H9 (cell line): ENCODE measurements at regions not wholly inside any gene's neighbourhood (a gene's known extent, or its start where the extent isn't known, plus 50 kb on each side); places are given as distances from the start of the nearest gene placed in this dataset.

Experiments used
- DNase-seq: peaks from one replicate; pipeline ENCODE4 v3.0.0-alpha.2; 2017
- H2AFZ ChIP-seq: one replicate; pipeline ENCODE4 v1.6.1; 2013; ENCODE audit warnings: mild to moderate bottlenecking, low read length, control low read depth, moderate library complexity
- H2AK5ac ChIP-seq: 2 replicates; pipeline ENCODE4 v1.6.1; 2013; ENCODE audit warnings: low read length, control low read depth, mixed read lengths; ENCODE audit not compliant: insufficient read length
- H2BK120ac ChIP-seq: one replicate; pipeline ENCODE4 v1.6.1; 2013; ENCODE audit warnings: low read depth, mild to moderate bottlenecking, low read length, control low read depth, inconsistent platforms; ENCODE audit not compliant: poor library complexity, severe bottlenecking
- H2BK12ac ChIP-seq: 2 replicates; pipeline ENCODE4 v1.6.1; 2013; ENCODE audit warnings: low read length, control low read depth, mixed read lengths, low read depth; ENCODE audit not compliant: insufficient read length
- H2BK15ac ChIP-seq: 2 replicates; pipeline ENCODE4 v1.6.1; 2013; ENCODE audit warnings: low read depth, low read length, control low read depth
- H2BK20ac ChIP-seq: one replicate; pipeline ENCODE4 v1.6.1; 2013; ENCODE audit warnings: low read depth, mild to moderate bottlenecking, low read length, control low read depth, inconsistent platforms; ENCODE audit not compliant: poor library complexity, severe bottlenecking
- H2BK5ac ChIP-seq: 2 replicates; pipeline ENCODE4 v1.6.1; 2013; ENCODE audit warnings: low read length, control low read depth, mixed read lengths; ENCODE audit not compliant: insufficient read length
- H3K14ac ChIP-seq: 2 replicates; pipeline ENCODE4 v1.6.1; 2013; ENCODE audit warnings: low read length, control low read depth; ENCODE audit not compliant: insufficient read depth
- H3K18ac ChIP-seq: 2 replicates; pipeline ENCODE4 v1.6.1; 2013; ENCODE audit warnings: low read depth, mild to moderate bottlenecking, mixed read lengths, low read length, control low read depth; ENCODE audit not compliant: insufficient read length
- H3K23ac ChIP-seq: 2 replicates; pipeline ENCODE4 v1.6.1; 2013; ENCODE audit warnings: low read length, control low read depth, mixed read lengths, low read depth; ENCODE audit not compliant: insufficient read length
- H3K23me2 ChIP-seq: 2 replicates; pipeline ENCODE4 v1.6.1; 2013; ENCODE audit warnings: low read depth, mild to moderate bottlenecking, mixed read lengths, low read length, control low read depth; ENCODE audit not compliant: insufficient read length, poor library complexity, severe bottlenecking
- H3K27ac ChIP-seq: 2 replicates; pipeline ENCODE4 v1.5.1; 2013; ENCODE audit warnings: low read length, control low read depth, mixed read lengths, low read depth; ENCODE audit not compliant: insufficient read length
- H3K27me3 ChIP-seq: 2 replicates; pipeline ENCODE4 v1.6.1; 2013; ENCODE audit warnings: low read length, control low read depth, inconsistent platforms; ENCODE audit not compliant: insufficient read depth
- H3K4ac ChIP-seq: 2 replicates; pipeline ENCODE4 v1.6.1; 2013; ENCODE audit warnings: low read depth, mild to moderate bottlenecking, control low read depth, inconsistent platforms, low read length, moderate library complexity
- H3K4me1 ChIP-seq: 2 replicates; pipeline ENCODE4 v1.6.1; 2013; ENCODE audit warnings: low read length, control low read depth, inconsistent platforms; ENCODE audit not compliant: insufficient read depth
- H3K4me2 ChIP-seq: 2 replicates; pipeline ENCODE4 v1.6.1; 2013; ENCODE audit warnings: low read length, control low read depth, mixed read lengths; ENCODE audit not compliant: insufficient read length, insufficient read depth
- H3K56ac ChIP-seq: 2 replicates; pipeline ENCODE4 v1.6.1; 2013; ENCODE audit warnings: low read depth, mild to moderate bottlenecking, mixed read lengths, low read length, control low read depth; ENCODE audit not compliant: insufficient read length
- H3K79me1 ChIP-seq: 2 replicates; pipeline ENCODE4 v1.6.1; 2013; ENCODE audit warnings: low read depth, mild to moderate bottlenecking, moderate library complexity, low read length, control low read depth, inconsistent platforms; ENCODE audit not compliant: insufficient read depth, poor library complexity, severe bottlenecking
- H3K79me2 ChIP-seq: 2 replicates; pipeline ENCODE4 v1.6.1; 2013; ENCODE audit warnings: low read length, control low read depth, inconsistent platforms; ENCODE audit not compliant: insufficient read depth
- H3K9ac ChIP-seq: 2 replicates; pipeline ENCODE4 v1.6.1; 2013; ENCODE audit warnings: low read length, control low read depth, mixed read lengths; ENCODE audit not compliant: insufficient read length; ENCODE audit errors: extremely low read depth
- H3K9me3 ChIP-seq: one replicate; pipeline ENCODE4 v1.6.1; 2013; ENCODE audit warnings: low read depth, low read length, inconsistent platforms; ENCODE audit not compliant: control insufficient read depth
- H3T11ph ChIP-seq: one replicate; pipeline ENCODE4 v1.6.1; 2013; ENCODE audit warnings: mild to moderate bottlenecking, low read length, control low read depth, inconsistent platforms
- H4K20me1 ChIP-seq: one replicate; pipeline ENCODE4 v1.6.1; 2013; ENCODE audit not compliant: control insufficient read depth, insufficient read length, insufficient read depth
- H4K5ac ChIP-seq: 2 replicates; pipeline ENCODE4 v1.6.1; 2013; ENCODE audit warnings: low read depth, mild to moderate bottlenecking, mixed read lengths, low read length, control low read depth; ENCODE audit not compliant: insufficient read length
- H4K8ac ChIP-seq: replicated peaks from 2 replicates; pipeline ENCODE4 v1.6.1; 2013; ENCODE audit warnings: low read length, control low read depth, mixed read lengths, low read depth; ENCODE audit not compliant: insufficient read length
- H4K91ac ChIP-seq: 2 replicates; pipeline ENCODE4 v1.6.1; 2013; ENCODE audit warnings: low read depth, mild to moderate bottlenecking, moderate library complexity, mixed read lengths, low read length, control low read depth; ENCODE audit not compliant: insufficient read length
- H3K27ac Mint-ChIP-seq, 3 experiments: 2 replicates in 2 of 3; 3 replicates in 1 of 3; pipeline ENCODE4 v1.8.0; 2020 to 2021; ENCODE audit warnings: mixed read lengths in 3 of 3, mild to moderate bottlenecking in 1 of 3, moderate library complexity in 1 of 3
- H3K27me3 Mint-ChIP-seq: 2 replicates; pipeline ENCODE4 v1.8.0; 2021; ENCODE audit warnings: low read depth, mild to moderate bottlenecking, moderate library complexity, mixed read lengths
- H3K36me3 Mint-ChIP-seq, 3 experiments: 2 replicates in 2 of 3; 3 replicates in 1 of 3; pipeline ENCODE4 v1.8.0; 2020 to 2021; ENCODE audit warnings: low read depth in 3 of 3, mixed read lengths in 3 of 3; ENCODE audit not compliant: insufficient read depth in 1 of 3
- H3K4me1 Mint-ChIP-seq, 2 experiments: 2 replicates each; pipeline ENCODE4 v1.8.0; 2020; ENCODE audit warnings: mixed read lengths in 2 of 2
- H3K4me3 Mint-ChIP-seq, 2 experiments: 2 replicates in 1 of 2; 3 replicates in 1 of 2; pipeline ENCODE4 v1.8.0; 2020 to 2021; ENCODE audit warnings: mild to moderate bottlenecking in 2 of 2, mixed read lengths in 2 of 2, moderate library complexity in 1 of 2
- H3K9me3 Mint-ChIP-seq, 2 experiments: 2 replicates in 1 of 2; 3 replicates in 1 of 2; pipeline ENCODE4 v1.8.0; 2020; ENCODE audit warnings: mild to moderate bottlenecking in 2 of 2, mixed read lengths in 2 of 2, moderate library complexity in 1 of 2
- WGBS: extraction: QIAGEN DNeasy Blood & Tissue Kit; methylation state at CpG from one replicate; pipeline ENCODE4 v1.1.7; 2013; ENCODE audit warnings: missing lambda C conversion rate, low lambda C conversion rate, mixed read lengths; ENCODE audit not compliant: insufficient read length; ENCODE audit errors: extremely low coverage; 5-methylcytosine and 5-hydroxymethylcytosine counted together
- TF ChIP-seq, protein P1 (sequence below): fragments of 200-600 bp; sonication (generic); conservative IDR thresholded peaks from 3 replicates; pipeline ENCODE4 v1.8.0; 2021; ENCODE audit warnings: antibody characterized with exemption, mild to moderate bottlenecking

DNA sequence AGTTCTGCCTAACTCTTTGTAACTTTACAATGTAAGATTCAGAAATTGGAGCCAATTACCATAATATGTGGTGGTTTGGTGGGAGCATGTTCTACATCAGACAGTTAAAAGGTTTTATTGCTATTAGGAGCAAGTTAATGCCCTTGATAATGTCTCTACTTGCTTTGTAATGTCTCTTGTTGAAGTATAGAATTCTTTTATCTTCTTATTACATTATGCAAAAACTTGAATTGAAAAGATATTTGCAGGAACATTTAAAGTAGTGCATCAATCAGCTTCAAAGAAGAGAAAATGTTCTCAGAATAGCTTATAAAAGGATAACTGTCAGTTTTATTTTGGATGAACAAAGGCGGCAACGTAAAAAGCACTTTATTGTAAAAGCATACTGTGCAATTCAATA is 77.8 kb downstream of the RWDD3 start:
- no peak overlapping the region for H3K4me3 Mint-ChIP-seq
- Histone ChIP-seq H2BK5ac (no peak overlapping the region), H3K4me2 (no peak overlapping the region), H3K27me3 (no peaks in the 10 kb centered on the region), H3K4ac (no peak overlapping the region), H2AK5ac (no peak overlapping the region), H3K14ac (no peak overlapping the region), H3K79me1 (no peaks in the 10 kb centered on the region), H2BK120ac (no peak overlapping the region), H4K5ac (no peak overlapping the region), H2BK12ac (no peak overlapping the region), H3K9me3 (no peaks in the 10 kb centered on the region), H3K9ac (no peak overlapping the region), H3K18ac (no peak overlapping the region), H4K20me1 (no peaks in the 10 kb centered on the region), H3K23ac (no peak overlapping the region), H3K4me1 (no peaks in the 10 kb centered on the region; the same call in 1 of the 2 replicates), H2BK20ac (no peak overlapping the region), H3K27ac (no peak overlapping the region), H3K79me2 (no peaks in the 10 kb centered on the region), H3T11ph (no peak overlapping the region), H4K8ac (no peak overlapping the region), H2AFZ (no peak overlapping the region), H4K91ac (no peak overlapping the region), H3K23me2 (no peaks in the 10 kb centered on the region), H2BK15ac (no peak overlapping the region), H3K56ac (no peak overlapping the region)
- peaks cover under 1% of the 10 kb centered on the region; the same call in 1 of the 2 replicates for H3K27me3 Mint-ChIP-seq
- TF ChIP-seq, protein P1, sequence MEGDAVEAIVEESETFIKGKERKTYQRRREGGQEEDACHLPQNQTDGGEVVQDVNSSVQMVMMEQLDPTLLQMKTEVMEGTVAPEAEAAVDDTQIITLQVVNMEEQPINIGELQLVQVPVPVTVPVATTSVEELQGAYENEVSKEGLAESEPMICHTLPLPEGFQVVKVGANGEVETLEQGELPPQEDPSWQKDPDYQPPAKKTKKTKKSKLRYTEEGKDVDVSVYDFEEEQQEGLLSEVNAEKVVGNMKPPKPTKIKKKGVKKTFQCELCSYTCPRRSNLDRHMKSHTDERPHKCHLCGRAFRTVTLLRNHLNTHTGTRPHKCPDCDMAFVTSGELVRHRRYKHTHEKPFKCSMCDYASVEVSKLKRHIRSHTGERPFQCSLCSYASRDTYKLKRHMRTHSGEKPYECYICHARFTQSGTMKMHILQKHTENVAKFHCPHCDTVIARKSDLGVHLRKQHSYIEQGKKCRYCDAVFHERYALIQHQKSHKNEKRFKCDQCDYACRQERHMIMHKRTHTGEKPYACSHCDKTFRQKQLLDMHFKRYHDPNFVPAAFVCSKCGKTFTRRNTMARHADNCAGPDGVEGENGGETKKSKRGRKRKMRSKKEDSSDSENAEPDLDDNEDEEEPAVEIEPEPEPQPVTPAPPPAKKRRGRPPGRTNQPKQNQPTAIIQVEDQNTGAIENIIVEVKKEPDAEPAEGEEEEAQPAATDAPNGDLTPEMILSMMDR: no peak
- peaks cover 22 to 32% of the 10 kb centered on the region in 2 experiments for H3K4me1 Mint-ChIP-seq
- no peaks in the 10 kb centered on the region for H3K36me3 Mint-ChIP-seq
- H3K27ac Mint-ChIP-seq: no peak overlapping the region
- WGBS: no CpG with 5 or more reads among the region's 2 CpGs
- no peak for DNase-seq
- no peaks in the 10 kb centered on the region for H3K9me3 Mint-ChIP-seq
